Natural killer cell (primary cell): ENCODE measurements at regions not wholly inside any gene's neighbourhood (a gene's known extent, or its start where the extent isn't known, plus 50 kb on each side); places are given as distances from the start of the nearest gene placed in this dataset.

Experiments used
- ATAC-seq, 3 donors: fragments of 150-1000 bp in 2 of 3; fragments of 200-7000 bp in 1 of 3; cut with Tn5 transposase; 1 replicate in 1 of 3; 2 replicates in 2 of 3; pipeline ENCODE4 v1.10.0; 2021; ENCODE audit warnings: mild to moderate bottlenecking in 2 of 3, moderate library complexity in 2 of 3
- DNase-seq, 2 donors: peaks; one replicate each; pipeline versions ENCODE4 v3.0.0 to v3.0.0-alpha.2; 2013 to 2021; ENCODE audit warnings: mixed read lengths in 1 of 2
- H3K27ac ChIP-seq: one replicate; pipeline ENCODE4 v1.5.1; 2013; ENCODE audit warnings: mild to moderate bottlenecking, low read length
- H3K27me3 ChIP-seq: one replicate; pipeline ENCODE4 v1.6.1; 2013; ENCODE audit warnings: low read length; ENCODE audit not compliant: control insufficient read depth, insufficient read depth
- H3K36me3 ChIP-seq: one replicate; pipeline ENCODE4 v1.6.1; 2013; ENCODE audit warnings: low read length; ENCODE audit not compliant: control insufficient read depth, insufficient read depth
- H3K4me1 ChIP-seq: one replicate; pipeline ENCODE4 v1.6.1; 2013; ENCODE audit warnings: low read length; ENCODE audit not compliant: control insufficient read depth, insufficient read depth
- H3K4me3 ChIP-seq: one replicate; pipeline ENCODE4 v1.5.1; 2013; ENCODE audit warnings: low read length
- H3K9me3 ChIP-seq: one replicate; pipeline ENCODE4 v1.6.1; 2013; ENCODE audit warnings: low read length; ENCODE audit not compliant: control insufficient read depth, insufficient read depth
- H3K27ac Mint-ChIP-seq, 2 donors: one replicate each; pipeline ENCODE4 v1.8.0; 2022; ENCODE audit warnings: mild to moderate bottlenecking in 2 of 2, mixed read lengths in 2 of 2, moderate library complexity in 1 of 2
- H3K27me3 Mint-ChIP-seq, 2 donors: one replicate each; pipeline ENCODE4 v1.8.0; 2022; ENCODE audit warnings: low read depth in 2 of 2, mixed read lengths in 2 of 2
- H3K36me3 Mint-ChIP-seq: one replicate; pipeline ENCODE4 v1.8.0; 2022; ENCODE audit warnings: mixed read lengths
- H3K4me1 Mint-ChIP-seq, 2 donors: one replicate each; pipeline ENCODE4 v1.8.0; 2022; ENCODE audit warnings: mixed read lengths in 2 of 2
- H3K4me3 Mint-ChIP-seq: one replicate; pipeline ENCODE4 v1.8.0; 2022; ENCODE audit warnings: mild to moderate bottlenecking, moderate library complexity, mixed read lengths
- H3K9me3 Mint-ChIP-seq, 2 donors: one replicate each; pipeline ENCODE4 v1.8.0; 2022; ENCODE audit warnings: mixed read lengths in 2 of 2
- CTCF ChIP-seq: fragments of 200-600 bp; IDR thresholded peaks from one replicate; pipeline ENCODE4 v1.8.0; 2022; ENCODE audit warnings: antibody characterized with exemption
- WGBS: methylation state at CpG from one replicate; pipeline ENCODE4 v1.1.7; 2013; ENCODE audit warnings: missing lambda C conversion rate; ENCODE audit not compliant: insufficient coverage; 5-methylcytosine and 5-hydroxymethylcytosine counted together
- intact Hi-C: fragments of 100-400 bp; cut with micrococcal nuclease; formaldehyde crosslinking; loops from one replicate; pipeline ENCODE4 v1.14.2; 2022

- Mint-ChIP-seq H3K4me1 (no peaks in the 10 kb centered on the region), H3K36me3 (peaks cover 11% of the 10 kb centered on the region), H3K4me3 (no peak overlapping the region), H3K27me3 (no peaks in the 10 kb centered on the region), H3K9me3 (peaks cover 7 to 10% of the 10 kb centered on the region in 2 donors), H3K27ac (no peak overlapping the region)
- Histone ChIP-seq H3K36me3 (no peaks in the 10 kb centered on the region), H3K27ac (no peak overlapping the region), H3K27me3 (no peaks in the 10 kb centered on the region), H3K4me1 (no peaks in the 10 kb centered on the region), H3K4me3 (no peak overlapping the region), H3K9me3 (no peaks in the 10 kb centered on the region)
- no peak for DNase-seq
- intact Hi-C loops, result no loop called here
- no peak for ATAC-seq
- TF ChIP-seq CTCF, result no peak
Observed at GRCh38 chr13:85321734-85322133, 477.5 kb downstream of the SLITRK6 start.

- TF ChIP-seq CTCF, result no peak
- H3K9me3 Mint-ChIP-seq, result peaks cover 12% of the 10 kb centered on the region in 2 donors
Observed at GRCh38 chr13:85317781-85318180, 481.4 kb downstream of the SLITRK6 start.

GRCh38 chr13:85316506-85317025 is 482.7 kb downstream of the SLITRK6 start:
- Histone ChIP-seq H3K4me3 (no peak overlapping the region), H3K36me3 (no peaks in the 10 kb centered on the region), H3K27ac (no peak overlapping the region), H3K27me3 (no peaks in the 10 kb centered on the region), H3K9me3 (no peaks in the 10 kb centered on the region), H3K4me1 (no peaks in the 10 kb centered on the region)
- Mint-ChIP-seq H3K36me3 (peaks cover 11% of the 10 kb centered on the region), H3K4me3 (no peak overlapping the region), H3K27me3 (no peaks in the 10 kb centered on the region), H3K27ac (no peak overlapping the region), H3K4me1 (no peaks in the 10 kb centered on the region), H3K9me3 (peaks cover 12% of the 10 kb centered on the region in 2 donors)
- ATAC-seq, result no peak
- intact Hi-C loops, result no loop called here
- no peak for TF ChIP-seq CTCF
- 95% methylated on average over 6 of the region's 6 CpGs for WGBS
- DNase-seq, result no peak

More at GRCh38 chr13:85317781-85318180, 481.4 kb downstream of the SLITRK6 start:
- Mint-ChIP-seq H3K27me3 (no peaks in the 10 kb centered on the region), H3K4me1 (no peaks in the 10 kb centered on the region), H3K4me3 (no peak overlapping the region), H3K27ac (no peak overlapping the region), H3K36me3 (peaks cover 11% of the 10 kb centered on the region)
- Histone ChIP-seq H3K4me3 (no peak overlapping the region), H3K27me3 (no peaks in the 10 kb centered on the region), H3K27ac (no peak overlapping the region), H3K4me1 (no peaks in the 10 kb centered on the region), H3K9me3 (no peaks in the 10 kb centered on the region), H3K36me3 (no peaks in the 10 kb centered on the region)
- DNase-seq, result no peak
- no peak for ATAC-seq
- 86% methylated on average over 1 of the region's 1 CpG for WGBS
- intact Hi-C loops, result no loop called here

- Mint-ChIP-seq H3K4me1 (no peaks in the 10 kb centered on the region), H3K27ac (no peak overlapping the region), H3K27me3 (no peaks in the 10 kb centered on the region), H3K9me3 (peaks cover 12% of the 10 kb centered on the region in 2 donors), H3K36me3 (peaks cover 11% of the 10 kb centered on the region), H3K4me3 (no peak overlapping the region)
- Histone ChIP-seq H3K9me3 (no peaks in the 10 kb centered on the region), H3K4me1 (no peaks in the 10 kb centered on the region), H3K36me3 (no peaks in the 10 kb centered on the region), H3K4me3 (no peak overlapping the region), H3K27me3 (no peaks in the 10 kb centered on the region), H3K27ac (no peak overlapping the region)
- DNase-seq (no peak), ATAC-seq (no peak)
- 57% methylated on average over 1 of the region's 2 CpGs for WGBS
- no peak for TF ChIP-seq CTCF
- intact Hi-C loops, result no loop called here
Observed at GRCh38 chr13:85314686-85315085, 484.5 kb downstream of the SLITRK6 start.
